ENCODE measurements at regions not wholly inside any gene's neighbourhood (a gene's known extent, or its start where the extent isn't known, plus 50 kb on each side); places are given as distances from the start of the nearest gene placed in this dataset.

GRCh38 chr2:6748406-6749067 lies 117.2 kb downstream of the CMPK2 start:
- no peak for TF ChIP-seq CTCF (IDR thresholded peaks at IDR 0.05)
- no peak for TF ChIP-seq EP300 (IDR thresholded peaks at IDR 0.05)
- no peak for TF ChIP-seq POLR2A (IDR thresholded peaks at IDR 0.05; ENCODE audit: low read depth)
- no peak for TF ChIP-seq POLR2AphosphoS5 (IDR thresholded peaks at IDR 0.05)
